B cell (primary cell): ENCODE measurements at regions not wholly inside any gene's neighbourhood (a gene's known extent, or its start where the extent isn't known, plus 50 kb on each side); places are given as distances from the start of the nearest gene placed in this dataset.

Experiments
- CTCF ChIP-seq: fragments of 200-600 bp; IDR thresholded peaks from one replicate; pipeline ENCODE4 v1.8.0; 2022; ENCODE audit warnings: antibody characterized with exemption, mild to moderate bottlenecking
- EZH2 ChIP-seq: IDR thresholded peaks from 2 replicates; pipeline ENCODE4 v1.6.1; 2012; ENCODE audit warnings: borderline replicate concordance, low read depth, mild to moderate bottlenecking, moderate library complexity, low read length; ENCODE audit not compliant: insufficient read depth, poor library complexity, severe bottlenecking

GRCh38 chr5:25500635-25501034 is 855.9 kb upstream of the CDH10 start:
- TF ChIP-seq CTCF (no peak), EZH2 (no peak)
